ENCODE measurements at regions not wholly inside any gene's neighbourhood (a gene's known extent, or its start where the extent isn't known, plus 50 kb on each side); places are given as distances from the start of the nearest gene placed in this dataset.

DNA sequence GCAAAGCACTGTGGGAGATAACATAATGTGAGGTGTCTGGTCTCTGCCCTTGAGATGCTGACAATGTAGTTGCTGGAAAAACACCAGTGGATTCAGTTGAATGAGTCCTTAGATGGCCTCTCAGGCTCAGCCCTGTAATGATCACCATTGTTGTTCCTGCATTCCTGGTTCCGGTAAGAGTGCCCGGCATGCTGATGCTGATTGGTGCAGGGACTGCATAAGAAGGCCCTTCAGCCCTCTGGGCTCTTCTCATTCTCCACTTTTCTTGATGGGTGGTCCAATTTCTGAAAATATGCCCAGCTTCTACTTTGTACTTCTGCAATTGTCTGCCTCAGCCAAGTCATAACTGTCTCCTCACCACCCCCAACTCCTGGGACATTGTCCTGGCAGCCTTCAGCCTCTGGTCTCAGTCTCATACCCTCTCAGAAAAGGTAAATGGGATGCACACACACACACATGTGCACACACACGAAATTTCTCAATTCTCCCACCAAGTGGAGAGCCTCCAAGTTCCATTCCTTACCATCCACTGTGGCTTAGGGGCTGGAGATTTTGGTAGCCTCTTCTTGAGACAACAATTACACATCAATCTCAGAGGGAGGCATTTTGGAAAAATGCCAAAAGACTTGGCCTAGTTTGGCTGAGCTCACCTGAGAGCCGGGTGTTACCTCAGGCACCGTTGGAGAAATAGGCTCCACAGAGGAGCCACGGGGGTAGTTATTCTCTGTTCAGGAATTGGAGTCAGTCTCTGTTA, 314.9 kb downstream of the RPS24 start:
- ATAC-seq (ENCODE audit: low read depth) (no peak), DNase-seq (no peak)
- Histone ChIP-seq H3K27ac (ENCODE audit: low read length in 2 of 2) (no peak overlapping the region), H3K36me3 (replicated peaks in 1 of 2; ENCODE audit: control extremely low read depth in 1 of 2, control insufficient read depth in 1 of 2, extremely low read depth in 1 of 2, insufficient read depth in 2 of 2, low read length in 1 of 2) (no peaks in the 10 kb centered on the region), H3K9me3 (ENCODE audit: control extremely low read depth in 1 of 3, control insufficient read depth in 2 of 3, insufficient read depth in 1 of 3, low read length in 2 of 3) (no peaks in the 10 kb centered on the region), H3K4me2 (replicated peaks; ENCODE audit: low read depth, low read length, poor library complexity, severe bottlenecking) (no peak overlapping the region), H3K4me3 (ENCODE audit: control extremely low read depth in 1 of 5, extremely low read depth in 1 of 5, insufficient read depth in 1 of 5, low read depth in 2 of 5, low read length in 4 of 5) (no peak overlapping the region), H3K27me3 (replicated peaks in 1 of 4; ENCODE audit: control extremely low read depth in 1 of 4, control insufficient read depth in 3 of 4, insufficient read depth in 4 of 4, low read length in 3 of 4) (peaks cover 0 to 6% (median 2%) of the 10 kb centered on the region in 4 experiments), H2AFZ (ENCODE audit: insufficient read depth, low read depth, low read length, poor library complexity, severe bottlenecking) (no peak overlapping the region), H3K4me1 (ENCODE audit: control insufficient read depth in 2 of 2, insufficient read depth in 2 of 2, low read length in 2 of 2) (no peaks in the 10 kb centered on the region), H4K20me1 (ENCODE audit: control insufficient read depth, insufficient read depth, low read length, poor library complexity, severe bottlenecking) (no peaks in the 10 kb centered on the region), H3K79me2 (ENCODE audit: control insufficient read depth, insufficient read depth, low read length) (no peaks in the 10 kb centered on the region), H3K9ac (ENCODE audit: low read length) (no peak overlapping the region)
- Mint-ChIP-seq H3K27me3 (peaks cover 33% of the 10 kb centered on the region), H3K4me3 (no peak overlapping the region), H3K9me3 (ENCODE audit: insufficient read depth) (no peaks in the 10 kb centered on the region), H3K4me1 (no peaks in the 10 kb centered on the region), H3K27ac (no peak overlapping the region)
- no peak for TF ChIP-seq EZH2 (IDR thresholded peaks at IDR 0.05; ENCODE audit: borderline replicate concordance, insufficient read depth, low read depth, low read length, poor library complexity, severe bottlenecking)
- TF ChIP-seq, protein P1, sequence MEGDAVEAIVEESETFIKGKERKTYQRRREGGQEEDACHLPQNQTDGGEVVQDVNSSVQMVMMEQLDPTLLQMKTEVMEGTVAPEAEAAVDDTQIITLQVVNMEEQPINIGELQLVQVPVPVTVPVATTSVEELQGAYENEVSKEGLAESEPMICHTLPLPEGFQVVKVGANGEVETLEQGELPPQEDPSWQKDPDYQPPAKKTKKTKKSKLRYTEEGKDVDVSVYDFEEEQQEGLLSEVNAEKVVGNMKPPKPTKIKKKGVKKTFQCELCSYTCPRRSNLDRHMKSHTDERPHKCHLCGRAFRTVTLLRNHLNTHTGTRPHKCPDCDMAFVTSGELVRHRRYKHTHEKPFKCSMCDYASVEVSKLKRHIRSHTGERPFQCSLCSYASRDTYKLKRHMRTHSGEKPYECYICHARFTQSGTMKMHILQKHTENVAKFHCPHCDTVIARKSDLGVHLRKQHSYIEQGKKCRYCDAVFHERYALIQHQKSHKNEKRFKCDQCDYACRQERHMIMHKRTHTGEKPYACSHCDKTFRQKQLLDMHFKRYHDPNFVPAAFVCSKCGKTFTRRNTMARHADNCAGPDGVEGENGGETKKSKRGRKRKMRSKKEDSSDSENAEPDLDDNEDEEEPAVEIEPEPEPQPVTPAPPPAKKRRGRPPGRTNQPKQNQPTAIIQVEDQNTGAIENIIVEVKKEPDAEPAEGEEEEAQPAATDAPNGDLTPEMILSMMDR (IDR thresholded peaks at IDR 0.05), result no peak
- ChIA-PET POLR2A (no interaction called here), CTCF (no interaction called here)
- intact Hi-C loops (cut with micrococcal nuclease), result no loop called here
- WGBS (ENCODE audit: insufficient coverage), result 75% methylated on average over 5 of the region's 6 CpGs

DNA sequence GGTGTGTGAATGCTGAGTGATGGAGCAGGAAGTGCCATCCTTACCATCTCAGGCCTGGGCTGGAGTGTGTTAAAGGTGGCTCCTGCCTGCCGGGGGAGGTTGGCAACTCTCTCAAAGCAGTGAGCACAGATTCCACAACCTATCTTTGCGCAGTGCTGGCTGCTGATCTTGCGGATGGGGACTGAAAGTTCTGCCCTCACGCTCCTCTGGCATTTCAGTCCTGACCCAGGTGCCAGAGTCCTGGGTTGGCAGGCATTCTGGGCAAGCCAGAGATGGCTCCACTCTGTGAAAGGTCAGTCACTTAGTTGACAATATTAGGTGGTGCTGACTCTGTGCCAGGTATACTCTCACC, 315.5 kb downstream of the RPS24 start:
- no peak for DNase-seq
- Histone ChIP-seq H3K27ac (ENCODE audit: low read length in 2 of 2) (no peak overlapping the region), H4K20me1 (ENCODE audit: control insufficient read depth, insufficient read depth, low read length, poor library complexity, severe bottlenecking) (no peaks in the 10 kb centered on the region), H3K9ac (ENCODE audit: low read length) (no peak overlapping the region), H3K4me3 (ENCODE audit: control extremely low read depth in 1 of 5, extremely low read depth in 1 of 5, insufficient read depth in 1 of 5, low read depth in 2 of 5, low read length in 4 of 5) (no peak overlapping the region), H2AFZ (ENCODE audit: insufficient read depth, low read depth, low read length, poor library complexity, severe bottlenecking) (no peak overlapping the region), H3K79me2 (ENCODE audit: control insufficient read depth, insufficient read depth, low read length) (no peaks in the 10 kb centered on the region), H3K27me3 (replicated peaks in 1 of 4; ENCODE audit: control extremely low read depth in 1 of 4, control insufficient read depth in 3 of 4, insufficient read depth in 4 of 4, low read length in 3 of 4) (peaks cover 0 to 6% (median 2%) of the 10 kb centered on the region in 4 experiments), H3K9me3 (ENCODE audit: control extremely low read depth in 1 of 3, control insufficient read depth in 2 of 3, insufficient read depth in 1 of 3, low read length in 2 of 3) (no peaks in the 10 kb centered on the region), H3K4me1 (ENCODE audit: control insufficient read depth in 2 of 2, insufficient read depth in 2 of 2, low read length in 2 of 2) (no peaks in the 10 kb centered on the region), H3K36me3 (replicated peaks in 1 of 2; ENCODE audit: control extremely low read depth in 1 of 2, control insufficient read depth in 1 of 2, extremely low read depth in 1 of 2, insufficient read depth in 2 of 2, low read length in 1 of 2) (no peaks in the 10 kb centered on the region), H3K4me2 (replicated peaks; ENCODE audit: low read depth, low read length, poor library complexity, severe bottlenecking) (no peak overlapping the region)
- intact Hi-C loops (cut with micrococcal nuclease), result no loop called here
- ATAC-seq (ENCODE audit: low read depth), result no peak
- TF ChIP-seq, protein P1 (IDR thresholded peaks at IDR 0.05), result no peak
- no peak for TF ChIP-seq EZH2 (IDR thresholded peaks at IDR 0.05; ENCODE audit: borderline replicate concordance, insufficient read depth, low read depth, low read length, poor library complexity, severe bottlenecking)
- 94% methylated on average over 4 of the region's 4 CpGs for WGBS (ENCODE audit: insufficient coverage)
- Mint-ChIP-seq H3K4me3 (no peak overlapping the region), H3K4me1 (no peaks in the 10 kb centered on the region), H3K9me3 (ENCODE audit: insufficient read depth) (no peaks in the 10 kb centered on the region), H3K27ac (no peak overlapping the region), H3K27me3 (peaks cover 35% of the 10 kb centered on the region)
- CTCF ChIA-PET, result no interaction called here
- POLR2A ChIA-PET, result no interaction called here
